T47D (cell line): ENCODE measurements at regions not wholly inside any gene's neighbourhood (a gene's known extent, or its start where the extent isn't known, plus 50 kb on each side); places are given as distances from the start of the nearest gene placed in this dataset.

ENCODE experiments used
- DNase-seq, 2 experiments: peaks; one replicate each; pipeline versions ENCODE4 v3.0.0 to v3.0.0-alpha.2; 2011 to 2012; ENCODE audit warnings: low read depth in 1 of 2, low spot score in 1 of 2
- JUND ChIP-seq: IDR thresholded peaks from 2 replicates; pipeline ENCODE4 v1.6.1; 2012; ENCODE audit warnings: low read depth
- in situ Hi-C: cut with HindIII; loops from 2 replicates; pipeline ENCODE4 v1.10.0; 2016; ENCODE audit warnings: low sequenced_read_pairs, low pct_unique_long_range_greater_than_20kb

GRCh38 chr10:9781666-9782065 is 1236.0 kb upstream of the CELF2 start:
- no peak for TF ChIP-seq JUND
- in situ Hi-C loops = no loop called here
- no peak for DNase-seq

GRCh38 chr10:9786101-9786500 is 1231.6 kb upstream of the CELF2 start:
- DNase-seq = no peak
- in situ Hi-C loops = no loop called here
- TF ChIP-seq JUND = no peak

- no peak for DNase-seq
- no peak for TF ChIP-seq JUND
- in situ Hi-C loops = no loop called here
Observed at GRCh38 chr10:9786576-9786975, 1231.1 kb upstream of the CELF2 start.

- DNase-seq = no peak
- no peak for TF ChIP-seq JUND
- in situ Hi-C loops = no loop called here
Observed at GRCh38 chr10:9789996-9790395, 1227.7 kb upstream of the CELF2 start.

GRCh38 chr10:9792181-9792580 is 1225.5 kb upstream of the CELF2 start:
- no peak for DNase-seq

GRCh38 chr10:9796564-9796963 is 1221.1 kb upstream of the CELF2 start:
- no peak for DNase-seq
- in situ Hi-C loops = no loop called here
- no peak for TF ChIP-seq JUND

More at GRCh38 chr10:9792181-9792580, 1225.5 kb upstream of the CELF2 start:
- in situ Hi-C loops = no loop called here
- TF ChIP-seq JUND = no peak

- in situ Hi-C loops = no loop called here
- TF ChIP-seq JUND = no peak
- DNase-seq = no peak
Observed at GRCh38 chr10:9800011-9800410, 1217.7 kb upstream of the CELF2 start.

DNA sequence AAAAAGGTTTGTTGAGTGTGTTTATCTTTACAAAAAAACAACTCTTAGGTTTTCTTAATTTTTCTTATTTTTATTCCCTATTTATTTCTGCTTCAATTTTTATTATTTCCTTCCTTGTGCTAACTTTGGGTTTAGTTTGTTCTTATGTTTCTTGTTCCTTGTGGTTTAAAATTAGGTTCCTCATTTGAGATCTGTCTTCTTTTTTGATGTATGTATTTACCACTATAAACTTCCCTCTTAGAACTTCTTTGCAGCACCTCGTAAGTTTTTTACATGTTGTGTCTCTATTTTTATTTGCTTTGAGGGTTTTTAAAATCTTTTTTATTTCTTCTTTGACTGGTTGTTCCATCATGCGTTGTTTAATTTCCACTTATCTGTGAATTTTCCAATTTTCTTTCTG is 1217.1 kb upstream of the CELF2 start:
- in situ Hi-C loops = no loop called here
- DNase-seq = no peak
- no peak for TF ChIP-seq JUND

DNA sequence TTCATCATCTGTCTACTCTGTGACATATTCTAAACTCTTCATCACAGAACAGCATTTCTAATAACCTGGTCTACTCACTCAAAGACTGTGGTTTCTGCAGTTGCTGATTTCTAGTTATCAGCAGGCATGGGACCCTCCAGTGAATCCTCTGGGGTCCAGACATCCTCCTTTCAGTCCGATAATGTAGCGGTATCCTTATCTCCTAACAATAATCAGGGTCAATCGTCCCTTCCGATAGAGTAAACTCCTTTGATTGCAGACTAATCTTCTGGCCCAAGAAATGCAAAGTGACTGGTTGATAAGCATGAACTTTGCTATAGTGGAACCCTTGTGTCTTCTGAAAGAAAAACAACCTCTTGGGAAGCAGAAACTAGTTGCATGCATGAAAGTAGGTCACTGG is 1209.8 kb upstream of the CELF2 start:
- no peak for TF ChIP-seq JUND
- in situ Hi-C loops = no loop called here
- DNase-seq = no peak

GRCh38 chr10:9811601-9812000 is 1206.1 kb upstream of the CELF2 start:
- in situ Hi-C loops = no loop called here
- TF ChIP-seq JUND = no peak

DNA sequence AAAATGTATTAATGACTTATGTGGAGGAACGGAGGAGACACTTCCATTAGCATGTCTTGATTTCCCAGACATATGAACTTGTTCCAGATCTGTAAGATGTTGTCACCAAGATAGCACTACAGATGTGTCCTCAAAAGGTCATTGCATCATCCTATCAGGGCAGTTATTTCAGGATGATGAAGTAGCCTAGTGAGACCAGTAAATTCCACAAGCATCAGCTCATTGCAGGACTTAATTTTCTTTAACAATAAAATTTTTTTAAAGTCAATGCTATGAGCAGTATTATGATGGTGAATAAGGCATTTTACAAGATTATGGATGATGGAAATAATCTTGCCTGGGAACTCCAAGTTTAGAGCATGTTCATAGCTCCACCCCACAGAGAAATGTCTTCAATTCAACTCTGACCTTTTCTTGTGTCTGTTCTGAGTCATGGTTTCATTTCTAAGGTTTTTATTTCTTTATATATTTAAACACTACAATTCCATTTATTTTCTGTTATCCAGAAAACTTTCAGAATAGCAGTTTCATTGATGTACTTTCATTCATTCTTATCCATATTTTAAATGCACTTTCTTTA is 1203.3 kb upstream of the CELF2 start:
- no peak for DNase-seq
- in situ Hi-C loops = no loop called here
- TF ChIP-seq JUND = no peak

More at GRCh38 chr10:9811601-9812000, 1206.1 kb upstream of the CELF2 start:
- DNase-seq = no peak

DNA sequence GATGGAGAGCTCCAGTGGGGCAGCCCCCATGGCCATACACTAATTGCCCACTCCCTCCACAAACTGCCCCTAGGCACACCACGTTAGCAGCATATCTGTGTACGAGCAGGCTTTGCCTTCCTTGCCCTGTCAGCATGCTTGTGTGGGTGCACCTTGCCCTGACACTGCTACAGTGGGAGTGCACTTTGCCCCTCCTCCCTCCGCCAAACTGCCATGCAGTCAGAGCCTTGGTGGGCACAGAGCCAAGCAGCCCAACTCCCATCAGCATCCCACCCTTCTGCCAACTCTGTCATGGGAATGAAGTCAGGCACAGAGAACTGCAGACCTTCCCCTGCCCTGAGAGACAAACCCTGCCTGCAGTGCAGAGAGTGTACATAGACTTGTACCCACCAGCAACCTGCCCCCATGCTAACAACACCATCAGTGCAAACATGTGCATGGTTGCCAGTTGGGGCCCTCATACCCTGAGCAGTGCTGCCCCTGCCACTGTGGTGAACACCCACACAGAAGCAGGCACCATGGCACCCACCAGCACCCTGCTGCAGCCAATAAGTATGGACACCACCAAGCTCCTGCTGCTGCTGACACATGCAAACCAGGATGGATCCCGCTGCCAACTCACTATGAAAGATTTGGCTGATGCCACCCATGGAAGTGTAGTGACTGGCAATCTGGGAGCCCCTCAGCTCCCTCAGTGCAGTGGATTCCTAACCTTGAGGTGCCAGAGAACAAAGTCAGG is 1197.7 kb upstream of the CELF2 start:
- no peak for DNase-seq
- in situ Hi-C loops = no loop called here
- no peak for TF ChIP-seq JUND

DNA sequence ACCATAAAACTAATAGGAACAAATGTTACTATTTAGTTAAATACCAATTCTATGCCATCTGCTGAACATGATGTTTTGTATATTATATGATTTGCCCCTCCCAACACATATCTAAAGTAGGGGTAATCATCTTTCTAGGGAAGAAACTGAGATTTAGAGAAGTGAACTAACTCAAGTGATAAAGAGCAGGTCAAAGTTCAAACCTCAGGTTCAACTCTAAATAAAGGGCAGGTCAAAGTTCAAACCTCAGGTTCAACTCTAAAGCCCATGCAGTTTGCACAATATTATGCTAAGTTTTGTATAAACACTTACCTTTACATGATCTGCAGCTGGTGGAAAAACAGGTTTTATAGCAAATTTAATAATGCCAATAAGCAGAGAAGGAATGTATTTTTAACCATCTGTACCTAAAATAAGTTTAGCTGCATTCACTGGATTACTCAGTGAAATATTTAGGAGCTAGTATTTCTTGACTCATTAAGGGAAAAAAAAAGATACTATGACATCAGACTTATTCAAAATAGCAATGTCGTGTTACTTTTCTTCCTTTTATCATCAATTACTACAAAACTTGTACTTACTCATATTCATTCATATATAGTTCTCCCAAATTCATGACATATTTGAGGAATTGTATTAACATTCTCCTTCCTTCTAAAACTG is 1194.3 kb upstream of the CELF2 start:
- in situ Hi-C loops = no loop called here
- DNase-seq = no peak
- TF ChIP-seq JUND = no peak
